IMR-90 (cell line): ENCODE measurements at regions not wholly inside any gene's neighbourhood (a gene's known extent, or its start where the extent isn't known, plus 50 kb on each side); places are given as distances from the start of the nearest gene placed in this dataset.

Source experiments
- ATAC-seq: fragments of 200-7000 bp; cut with Tn5 transposase; 2 replicates; pipeline ENCODE4 v1.9.1; 2020; ENCODE audit warnings: low read depth, mild to moderate bottlenecking, moderate library complexity
- BruUV-seq: library from RNA; stranded (reverse); fragments of 400-500 nt; replicated peaks from 2 replicates; lab custom pipeline; 2021; lab: Mats Ljungman, UMichigan
- CTCF ChIA-PET: fragments of 300-600 bp; formaldehyde crosslinking; extraction: SDS; loops from one replicate; lab custom pipeline; 2021; ENCODE audit warnings: antibody characterized with exemption; lab: Yijun Ruan, JAX
- POLR2A ChIA-PET: fragments of 300-600 bp; sonication (Branson Sonifier 250); formaldehyde crosslinking; loops from one replicate; lab custom pipeline; 2022; ENCODE audit warnings: antibody characterized with exemption; ENCODE audit not compliant: unreplicated experiment; lab: Charles Lee
- DNase-seq: peaks from one replicate; pipeline ENCODE4 v3.0.0; 2013
- H2AFZ ChIP-seq: replicated peaks from 2 replicates; pipeline ENCODE3; 2013; ENCODE audit warnings: low read length, mild to moderate bottlenecking; ENCODE audit not compliant: poor library complexity
- H2AK5ac ChIP-seq: 2 replicates; pipeline ENCODE4 v1.6.1; 2013; ENCODE audit warnings: low read depth, low read length, inconsistent platforms
- H2AK9ac ChIP-seq: replicated peaks from 2 replicates; pipeline ENCODE3; 2013; ENCODE audit warnings: mild to moderate bottlenecking, low read depth, low read length, moderate library complexity; ENCODE audit not compliant: poor library complexity
- H2BK120ac ChIP-seq: 2 replicates; pipeline ENCODE4 v1.6.1; 2013; ENCODE audit warnings: low read depth, low read length, inconsistent platforms
- H2BK15ac ChIP-seq: 3 replicates; pipeline ENCODE4 v1.6.1; 2013; ENCODE audit warnings: low read depth, low read length, inconsistent platforms
- H2BK20ac ChIP-seq: 2 replicates; pipeline ENCODE4 v1.6.1; 2013; ENCODE audit warnings: low read depth, mild to moderate bottlenecking, inconsistent platforms, low read length, moderate library complexity
- H2BK5ac ChIP-seq: 2 replicates; pipeline ENCODE4 v1.6.1; 2013; ENCODE audit warnings: mild to moderate bottlenecking, low read depth, low read length, inconsistent platforms; ENCODE audit not compliant: poor library complexity, severe bottlenecking
- H3K14ac ChIP-seq: replicated peaks from 2 replicates; pipeline ENCODE4 v1.6.1; 2013; ENCODE audit warnings: low read depth, low read length, inconsistent platforms
- H3K18ac ChIP-seq: 2 replicates; pipeline ENCODE4 v1.6.1; 2013; ENCODE audit warnings: low read depth, low read length, control low read depth
- H3K23ac ChIP-seq: 2 replicates; pipeline ENCODE4 v1.6.1; 2013; ENCODE audit warnings: low read depth, low read length, inconsistent platforms
- H3K27ac ChIP-seq: 2 replicates; pipeline ENCODE4 v1.5.1; 2013; ENCODE audit warnings: mild to moderate bottlenecking, control low read depth, low read length; ENCODE audit not compliant: insufficient read depth
- H3K27me3 ChIP-seq: 2 replicates; pipeline ENCODE4 v1.6.1; 2013; ENCODE audit warnings: low read length; ENCODE audit not compliant: control insufficient read depth, insufficient read depth
- H3K36me3 ChIP-seq: 2 replicates; pipeline ENCODE4 v1.6.1; 2013; ENCODE audit warnings: low read length, mixed read lengths; ENCODE audit not compliant: control insufficient read depth, insufficient read depth
- H3K4ac ChIP-seq: 2 replicates; pipeline ENCODE4 v1.6.1; 2013; ENCODE audit warnings: low read depth, low read length, inconsistent platforms
- H3K4me1 ChIP-seq: 2 replicates; pipeline ENCODE4 v1.6.1; 2013; ENCODE audit warnings: low read length, mixed read lengths; ENCODE audit not compliant: control insufficient read depth, insufficient read depth
- H3K4me2 ChIP-seq: 2 replicates; pipeline ENCODE4 v1.6.1; 2013; ENCODE audit warnings: low read depth, mild to moderate bottlenecking, control low read depth, low read length, moderate library complexity
- H3K4me3 ChIP-seq: 2 replicates; pipeline ENCODE4 v1.5.1; 2013; ENCODE audit warnings: low read depth, mild to moderate bottlenecking, control low read depth, low read length, moderate library complexity; ENCODE audit not compliant: insufficient read depth
- H3K56ac ChIP-seq: 2 replicates; pipeline ENCODE4 v1.6.1; 2013; ENCODE audit warnings: low read length, inconsistent platforms; ENCODE audit not compliant: insufficient read depth; ENCODE audit errors: extremely low read depth
- H3K79me1 ChIP-seq, 2 experiments: 2 replicates each; pipeline ENCODE4 v1.6.1; 2013; ENCODE audit warnings: low read length in 2 of 2, inconsistent platforms in 1 of 2, low read depth in 1 of 2
- H3K9ac ChIP-seq: 2 replicates; pipeline ENCODE4 v1.6.1; 2013; ENCODE audit warnings: low read depth, low read length, control low read depth
- H3K9me1 ChIP-seq: 2 replicates; pipeline ENCODE4 v1.6.1; 2013; ENCODE audit warnings: low read length, inconsistent platforms; ENCODE audit not compliant: insufficient read depth
- H3K9me3 ChIP-seq: 2 replicates; pipeline ENCODE4 v1.6.1; 2013; ENCODE audit warnings: low read length; ENCODE audit not compliant: control insufficient read depth, insufficient read depth
- H4K20me1 ChIP-seq: 2 replicates; pipeline ENCODE4 v1.6.1; 2013; ENCODE audit warnings: low read length, inconsistent platforms; ENCODE audit not compliant: insufficient read depth
- H4K5ac ChIP-seq: 2 replicates; pipeline ENCODE4 v1.6.1; 2013; ENCODE audit warnings: mild to moderate bottlenecking, low read depth, low read length, control low read depth
- H4K8ac ChIP-seq, 2 experiments: 2 replicates each; pipeline ENCODE4 v1.6.1; 2013; ENCODE audit warnings: low read depth in 2 of 2, low read length in 2 of 2, control low read depth in 1 of 2, inconsistent platforms in 1 of 2
- H4K91ac ChIP-seq: 2 replicates; pipeline ENCODE4 v1.6.1; 2013; ENCODE audit warnings: low read depth, low read length, inconsistent platforms; ENCODE audit not compliant: insufficient read depth
- BHLHE40 ChIP-seq: fragments of 150-350 bp; IDR thresholded peaks from 2 replicates; pipeline ENCODE4 v1.6.1; 2016; ENCODE audit warnings: mild to moderate bottlenecking, low read depth, low read length
- CEBPB ChIP-seq: IDR thresholded peaks from 2 replicates; pipeline ENCODE4 v1.6.1; 2012; ENCODE audit warnings: low read depth, low read length, improper control_type of control experiment
- CHD1 ChIP-seq: IDR thresholded peaks from 2 replicates; pipeline ENCODE4 v1.6.1; 2012; ENCODE audit warnings: low read depth, low read length, improper control_type of control experiment
- CTCF ChIP-seq: conservative IDR thresholded peaks from 2 replicates; pipeline ENCODE4 v1.5.1; 2012; ENCODE audit warnings: mild to moderate bottlenecking, low read depth, low read length, improper control_type of control experiment
- FOS ChIP-seq: fragments of 150-350 bp; IDR thresholded peaks from 2 replicates; pipeline ENCODE4 v1.6.1; 2016; ENCODE audit warnings: low read depth, low read length
- MAFK ChIP-seq: IDR thresholded peaks from 2 replicates; pipeline ENCODE4 v1.6.1; 2012; ENCODE audit warnings: low read depth, low read length, improper control_type of control experiment
- MAZ ChIP-seq: IDR thresholded peaks from 2 replicates; pipeline ENCODE4 v1.6.1; 2012; ENCODE audit warnings: low read depth, mild to moderate bottlenecking, low read length, improper control_type of control experiment, moderate library complexity, borderline replicate concordance
- MXI1 ChIP-seq: IDR thresholded peaks from 2 replicates; pipeline ENCODE4 v1.6.1; 2012; ENCODE audit warnings: low read depth, mild to moderate bottlenecking, low read length, moderate library complexity, borderline replicate concordance
- NFE2L2 ChIP-seq: fragments of 150-350 bp; IDR thresholded peaks from 2 replicates; pipeline ENCODE4 v1.6.1; 2016; ENCODE audit warnings: low read depth, mild to moderate bottlenecking, low read length
- POLR2A ChIP-seq: IDR thresholded peaks from 2 replicates; pipeline ENCODE4 v1.6.1; 2012; ENCODE audit warnings: mild to moderate bottlenecking, low read depth, low read length
- RAD21 ChIP-seq: IDR thresholded peaks from 2 replicates; pipeline ENCODE4 v1.6.1; 2012; ENCODE audit warnings: low read length, improper control_type of control experiment
- RCOR1 ChIP-seq: IDR thresholded peaks from 2 replicates; pipeline ENCODE4 v1.6.1; 2012; ENCODE audit warnings: mild to moderate bottlenecking, low read length, improper control_type of control experiment; ENCODE audit not compliant: insufficient replicate concordance
- RFX5 ChIP-seq: IDR thresholded peaks from 2 replicates; pipeline ENCODE4 v1.8.0; 2012; ENCODE audit warnings: low read depth, mild to moderate bottlenecking, low read length, moderate library complexity
- SMC3 ChIP-seq: fragments of 150-350 bp; IDR thresholded peaks from 2 replicates; pipeline ENCODE4 v1.6.1; 2016; ENCODE audit warnings: low read depth, mild to moderate bottlenecking, antibody characterized with exemption, low read length, moderate library complexity
- USF2 ChIP-seq: fragments of 150-350 bp; IDR thresholded peaks from 2 replicates; pipeline ENCODE4 v1.6.1; 2017; ENCODE audit warnings: mild to moderate bottlenecking, antibody characterized with exemption, low read length, low read depth
- WGBS, 2 experiments: methylation state at CpG; one replicate each; pipeline versions ENCODE4 v1.1.5 to v1.1.7; 2013; ENCODE audit warnings: missing lambda C conversion rate in 2 of 2; ENCODE audit not compliant: insufficient read length in 1 of 2; ENCODE audit errors: extremely low coverage in 2 of 2; 5-methylcytosine and 5-hydroxymethylcytosine counted together
- dilution Hi-C: fragments of 300-500 bp; cut with HindIII; formaldehyde crosslinking; loops from one replicate; pipeline ENCODE4 v1.14.3; 2018; ENCODE audit warnings: low sequenced_read_pairs; ENCODE audit not compliant: unreplicated experiment
- in situ Hi-C: fragments of 300-500 bp; cut with MboI; formaldehyde crosslinking; loops from 3 replicates; pipeline ENCODE4 v1.14.3; 2019; ENCODE audit warnings: low sequenced_read_pairs, inconsistent platforms, mixed read lengths
- intact Hi-C: fragments of 100-400 bp; cut with micrococcal nuclease; formaldehyde crosslinking; loops from 2 replicates; pipeline ENCODE4 v1.10.0; 2022
- TF ChIP-seq, protein P1 (sequence below): fragments of 150-350 bp; IDR thresholded peaks from 2 replicates; pipeline ENCODE4 v1.6.1; 2016; ENCODE audit warnings: low read depth, mild to moderate bottlenecking, low read length, moderate library complexity, borderline replicate concordance

DNA sequence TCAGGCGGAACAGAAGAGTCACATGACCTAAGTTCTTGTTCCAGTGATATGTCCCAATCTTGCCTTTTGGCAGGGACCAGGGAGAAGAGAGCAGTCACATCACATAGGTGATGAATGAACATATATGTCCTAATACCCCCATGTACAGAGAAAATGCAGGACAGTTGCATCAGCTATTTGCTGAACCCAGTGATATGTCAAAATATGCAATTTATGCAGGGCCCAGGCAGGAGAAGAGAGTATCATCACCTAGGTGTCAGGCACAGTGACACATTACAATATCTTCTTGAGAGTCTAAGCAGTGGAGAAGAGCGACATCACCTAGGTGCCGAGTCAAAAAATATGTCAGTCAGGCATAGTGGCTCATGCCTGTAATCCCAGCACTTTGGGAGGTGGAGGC lies 139.9 kb downstream of the ZNF675 start:
- no peak overlapping the region for H4K8ac ChIP-seq
- no peaks in the 10 kb centered on the region for H3K36me3 ChIP-seq
- H2AK5ac ChIP-seq, result no peak overlapping the region
- BruUV-seq, result no TSS peak
- H4K20me1 ChIP-seq, result no peaks in the 10 kb centered on the region
- H2BK20ac ChIP-seq, result no peak overlapping the region
- no peak overlapping the region for H2AK9ac ChIP-seq
- ATAC-seq (no peak), DNase-seq (no peak)
- H3K56ac ChIP-seq, result no peak overlapping the region
- no peak overlapping the region for H4K5ac ChIP-seq
- no peaks in the 10 kb centered on the region for H3K9me1 ChIP-seq
- CTCF ChIA-PET, result no interaction called here
- TF ChIP-seq MAZ (no peak), FOS (no peak), SMC3 (no peak), CEBPB (no peak), CHD1 (no peak), MXI1 (no peak), MAFK (no peak), POLR2A (no peak), RAD21 (no peak), CTCF (no peak), BHLHE40 (no peak), NFE2L2 (no peak), RFX5 (no peak), USF2 (no peak), RCOR1 (no peak)
- TF ChIP-seq, protein P1, sequence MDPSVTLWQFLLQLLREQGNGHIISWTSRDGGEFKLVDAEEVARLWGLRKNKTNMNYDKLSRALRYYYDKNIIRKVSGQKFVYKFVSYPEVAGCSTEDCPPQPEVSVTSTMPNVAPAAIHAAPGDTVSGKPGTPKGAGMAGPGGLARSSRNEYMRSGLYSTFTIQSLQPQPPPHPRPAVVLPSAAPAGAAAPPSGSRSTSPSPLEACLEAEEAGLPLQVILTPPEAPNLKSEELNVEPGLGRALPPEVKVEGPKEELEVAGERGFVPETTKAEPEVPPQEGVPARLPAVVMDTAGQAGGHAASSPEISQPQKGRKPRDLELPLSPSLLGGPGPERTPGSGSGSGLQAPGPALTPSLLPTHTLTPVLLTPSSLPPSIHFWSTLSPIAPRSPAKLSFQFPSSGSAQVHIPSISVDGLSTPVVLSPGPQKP, result no peak
- no peak overlapping the region for H2BK120ac ChIP-seq
- no peak overlapping the region for H2BK5ac ChIP-seq
- no peaks in the 10 kb centered on the region for H3K4me1 ChIP-seq
- H3K4me2 ChIP-seq, result no peak overlapping the region
- no peak overlapping the region for H3K23ac ChIP-seq
- H3K4me3 ChIP-seq, result no peak overlapping the region
- no peaks in the 10 kb centered on the region for H3K79me1 ChIP-seq
- H3K9me3 ChIP-seq, result peaks cover 28% of the 10 kb centered on the region
- no peak overlapping the region for H3K9ac ChIP-seq
- H3K27ac ChIP-seq, result no peak overlapping the region
- POLR2A ChIA-PET, result no interaction called here
- no peak overlapping the region for H4K91ac ChIP-seq
- H2BK15ac ChIP-seq, result no peak overlapping the region
- no CpG with 5 or more reads among the region's 3 CpGs for WGBS, 2 experiments
- H2AFZ ChIP-seq, result no peak overlapping the region
- H3K18ac ChIP-seq, result no peak overlapping the region
- in situ Hi-C loops (no loop called here), dilution Hi-C loops (no loop called here), intact Hi-C loops (no loop called here)
- H3K27me3 ChIP-seq, result no peaks in the 10 kb centered on the region
- no peak overlapping the region for H3K4ac ChIP-seq
- no peak overlapping the region for H3K14ac ChIP-seq
